GM18519 (cell line): ENCODE measurements at regions not wholly inside any gene's neighbourhood (a gene's known extent, or its start where the extent isn't known, plus 50 kb on each side); places are given as distances from the start of the nearest gene placed in this dataset.
"Not testable (repeated sequence)": the region's sequence is repeated elsewhere in the genome, so short reads cannot be mapped to it uniquely, and the experiment has no call there.

ENCODE experiments used
- ATAC-seq: cut with Tn5 transposase; IDR thresholded peaks from one replicate; pipeline ENCODE4 v1.9.1; 2021; ENCODE audit warnings: mild to moderate bottlenecking, moderate library complexity; ENCODE audit not compliant: unreplicated experiment, low FRiP score

DNA sequence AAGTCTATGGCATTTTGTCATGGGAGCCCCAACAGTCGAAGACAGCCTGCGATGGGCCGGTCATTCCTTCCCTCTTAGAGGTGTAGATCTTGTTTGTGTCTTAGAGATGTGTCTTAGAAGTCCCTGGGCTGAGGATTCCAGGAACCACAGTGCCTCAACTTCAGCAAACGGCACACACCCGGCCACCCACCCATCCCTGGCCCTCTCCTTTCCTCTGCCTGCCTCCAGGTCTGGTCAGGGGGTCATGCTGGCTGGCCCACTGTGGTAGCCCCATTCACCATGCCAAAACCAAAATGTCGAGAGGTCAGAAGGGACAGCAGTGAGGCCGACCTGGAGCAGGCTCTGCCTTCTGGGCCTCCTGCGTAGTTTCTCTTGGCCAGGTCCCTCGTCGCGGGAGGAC, 857.9 kb downstream of the TBC1D22A start:
- ATAC-seq, result no peak

DNA sequence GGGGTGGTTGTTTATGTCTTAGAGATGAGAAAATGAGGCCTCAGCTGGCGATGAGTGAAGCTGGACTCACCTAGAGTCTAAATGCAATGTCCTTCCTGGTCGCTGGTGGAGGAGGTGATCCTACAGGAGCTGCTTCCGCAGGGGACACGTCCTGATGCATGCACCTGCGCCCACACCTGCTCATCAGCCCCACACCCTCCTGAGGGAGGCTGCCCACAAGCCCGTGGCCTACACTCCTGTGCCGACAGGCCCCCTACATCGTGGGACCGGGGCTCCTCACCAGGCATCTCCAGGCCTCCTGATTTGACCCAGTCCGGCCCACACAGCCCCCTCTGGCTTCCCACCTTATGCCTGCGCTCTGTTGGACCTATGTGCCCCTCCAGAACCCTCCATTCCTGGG, 857.2 kb downstream of the TBC1D22A start:
- no peak for ATAC-seq

DNA sequence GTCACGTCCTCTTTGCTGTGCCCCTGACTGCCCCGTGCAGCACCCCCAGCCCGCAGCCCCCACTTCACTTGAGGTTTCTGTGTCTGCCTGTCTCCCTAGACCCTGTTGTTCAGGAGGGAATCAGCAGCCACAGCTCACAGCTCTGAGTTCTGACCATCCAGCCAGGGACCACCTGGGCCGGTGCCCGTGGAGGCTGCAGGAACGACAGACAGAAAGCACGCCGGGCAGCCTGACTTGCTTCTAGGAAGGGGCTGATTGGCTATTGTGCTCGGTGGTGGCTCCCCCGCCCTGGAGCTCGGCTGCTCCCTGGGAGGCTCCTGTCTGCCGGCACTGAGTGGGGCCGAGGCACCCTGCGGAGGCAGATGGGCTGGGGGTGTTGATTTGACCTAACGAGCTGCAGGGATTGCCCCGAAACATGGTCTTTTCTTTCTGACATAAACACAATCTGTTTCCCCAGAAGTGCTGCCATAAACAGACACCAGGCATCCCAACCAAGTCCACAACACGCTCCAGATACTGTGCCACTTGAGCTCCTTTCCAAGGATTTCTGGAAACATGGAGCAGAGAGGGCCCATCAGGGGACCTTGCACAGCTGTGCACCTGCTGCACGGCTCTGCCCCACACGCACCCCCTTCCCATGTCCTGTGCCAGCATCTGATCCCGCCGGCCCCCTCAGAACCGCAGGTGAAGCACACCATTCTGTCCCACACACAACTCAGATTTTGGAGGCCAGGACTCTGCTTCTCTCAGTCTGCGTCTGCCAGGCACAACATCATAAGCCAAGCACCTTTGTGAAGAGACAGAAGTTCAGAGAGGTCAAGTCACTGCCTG, 855.9 kb downstream of the TBC1D22A start:
- no peak for ATAC-seq

DNA sequence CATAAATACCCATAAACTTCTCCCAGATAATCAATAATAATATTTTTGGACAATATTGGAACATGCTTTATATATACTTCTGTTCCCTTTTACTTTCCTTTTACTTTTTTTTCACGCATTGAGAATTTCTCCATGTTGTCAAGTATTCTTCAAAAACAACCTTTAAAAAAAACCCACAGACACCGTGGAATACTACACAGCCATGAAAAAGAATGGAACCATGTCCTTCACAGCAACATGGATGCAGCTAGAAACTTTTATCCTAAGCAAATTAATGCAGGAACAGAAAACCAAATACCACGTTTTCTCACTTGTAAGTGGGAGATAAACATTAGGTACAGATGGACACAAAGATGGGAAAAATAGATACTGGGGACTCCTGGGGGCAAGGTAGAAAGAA, 854.7 kb downstream of the TBC1D22A start:
- ATAC-seq, result no peak

DNA sequence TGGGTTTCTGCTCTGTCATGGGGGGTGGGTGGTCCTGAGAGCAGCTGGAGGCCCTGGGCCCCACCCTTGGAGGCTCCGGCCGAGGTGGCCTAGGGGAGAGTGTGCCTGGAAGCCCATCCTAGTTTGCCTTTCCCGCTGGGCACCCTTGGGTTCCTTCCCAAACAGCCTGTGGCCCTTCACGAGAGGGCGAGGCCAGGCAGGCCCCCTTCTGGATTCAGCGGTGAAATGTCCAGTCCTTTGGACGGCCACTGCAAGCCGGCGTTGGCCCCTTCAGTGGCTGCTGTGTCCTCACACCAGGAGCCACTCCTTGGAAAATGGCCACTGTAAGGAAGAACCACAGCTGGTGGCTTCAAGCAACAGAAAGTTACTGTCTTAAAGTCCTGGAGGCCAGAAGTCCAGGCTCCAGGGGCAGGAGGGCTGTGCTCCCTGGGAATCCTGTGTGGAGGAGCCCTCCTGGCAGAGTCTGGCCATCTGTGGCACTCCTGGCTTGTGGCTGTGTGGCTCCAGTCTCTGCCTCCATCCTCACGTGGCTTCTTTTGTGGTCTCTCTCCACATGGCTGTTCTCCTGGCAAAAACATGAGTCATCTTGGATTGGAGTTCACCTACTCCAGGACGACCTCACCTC, 854.1 kb downstream of the TBC1D22A start:
- no peak for ATAC-seq

DNA sequence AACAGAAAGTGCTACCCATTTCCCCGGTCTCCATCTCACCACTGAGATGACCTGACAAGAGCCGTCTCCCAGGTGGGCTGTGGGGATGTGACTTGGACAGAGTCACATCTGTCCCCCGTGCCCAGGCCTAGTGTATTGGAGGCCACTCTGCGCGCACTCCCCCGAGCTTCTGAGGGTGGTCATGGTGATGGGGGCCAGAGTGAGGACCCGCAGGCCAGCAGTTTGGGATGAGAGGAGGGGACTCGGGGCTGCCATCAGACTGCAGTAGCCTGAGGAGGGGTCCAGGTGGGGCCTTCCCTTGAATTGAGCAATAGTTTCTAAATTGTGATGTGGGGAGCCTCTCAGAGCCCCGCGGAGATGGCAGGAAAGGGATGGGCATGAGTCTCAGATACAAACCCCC, 852.6 kb downstream of the TBC1D22A start:
- ATAC-seq, result no peak

DNA sequence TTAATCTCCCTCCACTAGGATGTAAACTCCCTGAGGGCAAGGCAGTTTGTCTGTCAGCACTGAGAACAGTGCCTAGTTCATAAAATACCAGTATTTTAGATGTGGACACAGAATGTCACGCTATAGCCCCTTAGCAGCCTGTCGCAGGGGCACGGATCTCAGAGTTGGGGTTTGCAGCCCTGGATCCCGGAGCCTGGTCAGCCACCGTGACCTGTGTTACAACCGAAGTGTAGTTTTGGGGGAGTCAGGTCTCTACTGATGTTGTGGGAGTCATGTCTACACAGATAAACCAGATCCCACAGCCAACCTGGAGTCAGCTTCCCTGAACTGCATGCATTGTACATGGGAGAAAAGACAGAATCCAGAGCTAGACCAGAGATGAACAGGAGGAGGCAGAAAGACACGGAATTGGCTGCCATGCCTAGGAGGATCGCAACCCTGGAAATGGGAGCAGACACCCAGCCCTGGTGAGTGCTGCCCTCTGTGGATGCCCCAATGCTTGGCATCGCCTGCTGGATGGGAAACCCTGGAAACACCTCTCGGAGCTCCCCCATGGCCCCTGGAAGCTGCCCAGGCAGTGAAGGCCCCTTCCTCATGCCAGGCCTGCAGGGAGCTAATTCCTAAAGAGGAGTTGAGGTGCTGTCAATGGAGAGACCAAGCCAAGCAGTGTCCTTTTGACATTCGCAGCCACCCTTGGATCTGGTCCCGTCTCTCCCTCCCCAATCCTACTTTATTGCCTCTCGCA, 851.3 kb downstream of the TBC1D22A start:
- no peak for ATAC-seq

DNA sequence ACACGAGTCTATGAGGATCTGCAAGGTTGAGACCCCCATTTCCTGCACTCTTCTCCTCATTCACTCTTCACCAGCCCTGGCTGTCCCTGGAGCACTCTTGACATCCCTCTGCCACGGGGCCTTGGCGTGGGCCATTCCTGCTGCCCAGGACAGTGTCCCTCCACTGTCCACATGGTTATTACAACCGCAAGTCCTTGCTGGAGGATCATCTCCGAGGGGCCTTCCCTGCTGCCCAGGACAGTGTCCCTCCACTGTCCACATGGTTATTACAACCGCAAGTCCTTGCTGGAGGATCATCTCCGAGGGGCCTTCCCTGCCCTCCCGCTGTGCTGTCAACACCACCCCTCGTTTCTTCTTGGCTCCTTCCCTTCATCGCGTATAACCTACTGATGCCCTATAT, 850.7 kb downstream of the TBC1D22A start:
- ATAC-seq, result not testable (repeated sequence)

DNA sequence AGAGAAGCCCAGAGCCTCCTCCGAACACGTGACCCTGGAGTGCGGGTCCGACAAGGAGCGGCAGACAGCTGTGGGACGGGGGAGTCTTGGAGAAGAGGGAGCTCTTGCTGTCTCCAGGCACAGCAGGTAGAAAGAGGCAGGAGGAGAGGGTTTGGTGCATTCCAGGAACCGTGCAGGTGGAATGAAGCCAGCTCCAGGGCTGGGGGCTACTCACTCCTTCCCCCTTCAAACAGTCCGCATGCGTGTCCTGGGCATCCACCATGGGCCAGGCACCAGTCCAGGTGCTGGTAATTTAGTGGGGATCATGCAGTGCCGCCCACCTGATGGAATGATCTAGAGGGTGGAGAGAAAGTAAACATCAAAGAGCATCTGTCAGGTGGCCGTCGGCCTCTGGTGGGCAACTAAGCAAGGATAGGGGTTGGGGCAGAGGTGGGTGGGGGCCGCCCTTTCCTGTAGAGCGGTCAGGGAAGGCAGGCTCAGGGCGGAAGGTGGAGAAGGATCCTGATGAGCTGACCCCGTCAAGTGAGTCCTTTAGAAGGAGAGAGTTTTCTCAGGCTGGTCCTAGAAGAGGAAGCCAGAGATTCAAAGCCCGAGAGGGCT, 850.0 kb downstream of the TBC1D22A start:
- ATAC-seq, result no peak

DNA sequence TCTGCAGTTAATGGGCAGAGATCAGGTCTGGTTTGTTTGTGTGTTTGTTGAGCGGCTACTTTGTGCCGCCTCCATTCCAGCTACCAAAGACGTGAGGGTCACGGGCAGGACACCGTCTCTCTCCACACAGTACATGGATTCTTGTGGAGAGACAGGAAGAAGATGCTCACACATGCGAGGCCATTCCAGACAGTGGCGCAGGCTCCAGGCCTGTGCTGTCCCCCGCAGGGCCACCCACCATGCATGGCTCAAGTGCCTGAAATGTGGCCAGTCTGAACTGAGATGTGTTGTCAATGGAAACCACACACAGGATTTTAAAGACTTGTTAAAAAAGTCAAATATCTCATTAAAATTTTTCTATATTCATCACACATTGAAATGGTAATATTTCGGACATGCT, 848.3 kb downstream of the TBC1D22A start:
- no peak for ATAC-seq

DNA sequence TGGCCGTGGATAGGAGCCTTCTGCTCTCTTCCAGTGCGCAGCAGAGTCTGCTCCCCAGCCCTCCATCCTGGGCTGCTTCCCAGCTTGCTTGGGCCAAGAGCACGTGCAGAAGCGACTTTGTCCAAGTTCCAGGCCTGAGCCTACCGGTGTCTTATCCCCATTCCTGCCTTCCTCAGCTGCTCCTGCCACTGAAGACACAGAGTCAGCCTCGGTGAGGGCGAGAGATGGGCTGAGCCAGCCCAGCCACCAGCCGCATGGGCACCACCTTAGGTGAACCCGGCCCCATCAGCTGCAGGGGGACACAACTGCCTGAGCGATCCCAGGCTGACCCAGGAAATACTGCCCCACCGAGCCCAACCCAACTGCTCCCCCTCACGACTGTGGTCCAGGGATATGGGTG, 847.8 kb downstream of the TBC1D22A start:
- no peak for ATAC-seq

DNA sequence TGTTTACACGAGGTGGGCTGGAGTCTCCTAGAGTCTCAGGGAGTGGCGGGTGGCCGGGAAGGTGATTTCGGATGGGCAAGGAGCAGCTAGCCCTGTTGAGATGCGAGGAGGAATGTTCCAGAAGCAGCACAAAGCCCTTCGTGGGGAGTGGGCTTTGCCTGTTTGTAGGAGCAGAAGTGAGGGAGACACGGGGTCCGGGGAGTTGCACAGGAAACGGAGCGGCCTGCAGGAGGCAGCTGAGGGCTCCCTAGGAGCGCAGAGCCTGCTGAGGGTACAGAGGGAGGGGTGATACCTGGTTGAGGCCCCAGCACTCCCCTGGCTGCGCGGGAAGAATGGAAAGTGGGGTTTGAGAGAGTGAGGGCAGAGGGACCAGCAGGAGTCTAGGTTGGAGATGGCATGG, 847.2 kb downstream of the TBC1D22A start:
- ATAC-seq, result no peak

DNA sequence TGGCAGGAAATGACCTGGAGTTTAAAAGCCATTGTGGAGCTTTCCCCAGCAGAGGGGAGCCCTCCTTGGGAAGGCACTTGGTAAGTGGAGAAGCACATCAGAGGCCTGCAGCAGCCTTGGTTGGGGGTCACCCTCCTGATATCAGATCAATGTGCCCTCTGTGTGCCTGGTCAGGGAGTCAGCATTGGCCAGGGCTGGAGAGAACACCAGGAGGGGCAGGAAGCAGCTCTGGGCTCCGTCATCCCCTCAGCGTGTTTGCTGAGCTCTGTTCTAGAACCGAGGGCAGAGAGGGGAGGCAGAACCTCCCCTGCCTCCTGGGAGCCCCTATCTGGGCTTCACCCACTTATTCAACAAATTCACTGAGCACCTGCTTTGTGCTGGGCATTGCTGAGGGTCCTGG, 846.0 kb downstream of the TBC1D22A start:
- no peak for ATAC-seq

DNA sequence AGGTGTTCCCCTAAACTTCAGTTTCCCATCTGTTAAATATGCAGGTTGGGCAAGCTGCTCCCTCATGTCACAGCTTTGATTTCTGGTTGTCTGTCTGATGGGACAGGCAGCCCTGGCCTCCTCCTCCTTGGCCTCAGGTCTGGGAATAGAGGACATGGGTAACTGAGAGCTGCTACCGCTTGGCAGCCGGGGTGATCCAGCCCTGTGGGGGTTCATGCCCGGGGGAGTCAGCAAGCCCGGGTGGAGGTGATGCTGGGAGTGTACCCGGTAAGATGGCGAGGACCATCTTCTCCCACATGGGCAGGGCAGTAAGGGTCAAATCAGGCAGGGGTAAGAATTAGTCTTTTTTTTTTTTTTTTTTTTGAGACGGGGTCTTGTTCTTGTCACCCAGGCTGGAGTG, 845.0 kb downstream of the TBC1D22A start:
- ATAC-seq, result no peak

DNA sequence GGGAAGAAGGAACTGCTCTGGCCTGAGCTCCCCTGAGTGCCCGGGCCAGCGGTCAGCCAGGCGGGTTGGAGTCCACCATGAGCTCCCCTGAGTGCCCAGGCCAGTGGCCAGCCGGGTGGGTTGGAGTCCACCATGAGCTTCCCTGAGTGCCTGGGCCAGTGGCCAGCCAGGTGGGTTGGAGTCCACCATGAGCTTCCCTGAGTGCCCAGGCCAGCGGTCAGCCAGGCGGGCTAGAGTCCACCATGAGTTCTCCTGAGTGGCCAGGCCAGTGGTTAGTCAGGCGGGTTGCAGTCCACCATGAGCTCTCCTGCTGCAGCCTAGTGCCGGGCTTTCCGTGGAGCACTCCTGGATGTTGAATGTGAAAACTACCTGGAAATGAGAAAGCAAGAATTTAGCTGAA, 844.0 kb downstream of the TBC1D22A start:
- no peak for ATAC-seq

DNA sequence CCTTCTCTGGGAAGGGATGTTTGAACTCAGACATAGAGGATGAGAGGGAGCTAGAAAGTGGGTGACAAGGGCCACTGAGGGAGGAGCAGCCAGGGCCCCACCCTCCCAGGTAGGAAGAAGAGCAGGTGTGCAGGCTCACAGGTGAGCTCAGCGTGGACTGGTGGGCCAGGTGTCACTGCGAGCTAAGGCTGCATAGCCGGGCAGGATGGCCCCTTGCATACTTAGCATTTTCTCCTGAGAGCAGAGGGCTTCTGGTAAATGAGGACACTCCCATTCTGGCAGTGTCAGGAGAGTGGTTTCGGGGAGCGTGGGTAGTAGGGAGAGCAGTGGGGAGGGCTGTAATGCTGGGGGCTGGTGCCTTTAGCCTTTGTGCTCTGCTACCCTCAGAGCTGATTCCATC, 843.4 kb downstream of the TBC1D22A start:
- ATAC-seq, result no peak

DNA sequence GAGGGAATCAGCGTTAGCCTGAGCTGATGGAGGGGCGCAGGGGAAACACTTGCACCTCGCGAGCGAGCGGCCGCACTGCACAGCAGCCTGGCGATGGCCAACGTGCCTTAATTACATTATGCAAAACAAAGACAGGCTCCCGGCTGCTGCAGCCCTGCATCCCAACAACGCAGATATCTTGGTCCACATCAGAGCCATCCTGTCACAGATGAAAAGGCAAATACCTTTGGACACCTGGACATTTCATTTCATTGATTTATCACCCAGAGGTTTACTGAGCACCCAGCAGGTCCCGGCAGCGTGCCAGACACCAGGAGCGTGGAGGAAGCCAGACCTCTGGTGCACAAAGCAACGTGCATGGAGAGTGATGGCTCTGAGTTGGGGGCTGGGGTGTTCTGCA, 843.0 kb downstream of the TBC1D22A start:
- ATAC-seq, result no peak

DNA sequence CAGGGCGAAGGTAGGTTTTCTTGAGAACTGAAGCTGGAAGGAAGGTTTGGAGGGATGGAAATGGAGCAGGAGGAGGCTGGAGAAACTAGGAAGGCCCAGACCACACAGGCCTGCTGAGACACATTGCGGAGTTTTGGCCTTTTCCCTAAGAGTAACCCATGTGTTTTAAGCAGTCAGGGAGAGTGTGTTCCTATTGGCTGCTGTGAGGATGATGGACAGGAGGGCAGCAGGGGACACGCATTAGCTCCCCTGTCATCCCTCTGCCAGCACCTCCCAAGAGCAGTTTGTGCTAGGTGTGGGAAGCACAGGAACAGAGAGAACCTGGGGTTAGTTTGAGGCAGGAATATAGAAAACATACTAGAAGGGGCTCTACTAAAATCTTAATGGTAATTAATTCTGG, 842.1 kb downstream of the TBC1D22A start:
- ATAC-seq, result no peak

DNA sequence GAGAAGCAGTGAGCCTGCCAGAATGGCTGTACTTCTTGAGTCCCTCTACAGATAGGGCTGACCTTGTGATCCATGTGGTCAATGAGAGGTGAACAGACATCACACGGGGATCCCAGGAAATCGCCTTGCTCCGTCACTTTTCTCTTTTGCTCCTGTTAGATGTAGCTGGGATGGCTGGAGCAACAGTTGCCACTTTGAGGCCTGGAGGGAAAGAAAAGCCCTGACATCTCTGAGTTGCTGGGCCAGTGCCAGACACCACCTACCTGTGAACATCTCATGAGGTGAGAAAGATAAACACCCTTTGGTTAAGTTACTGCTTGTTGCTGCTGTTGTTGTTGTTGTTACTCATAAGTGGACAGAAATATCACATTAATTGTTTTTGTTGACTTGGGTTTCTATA, 840.3 kb downstream of the TBC1D22A start:
- no peak for ATAC-seq

DNA sequence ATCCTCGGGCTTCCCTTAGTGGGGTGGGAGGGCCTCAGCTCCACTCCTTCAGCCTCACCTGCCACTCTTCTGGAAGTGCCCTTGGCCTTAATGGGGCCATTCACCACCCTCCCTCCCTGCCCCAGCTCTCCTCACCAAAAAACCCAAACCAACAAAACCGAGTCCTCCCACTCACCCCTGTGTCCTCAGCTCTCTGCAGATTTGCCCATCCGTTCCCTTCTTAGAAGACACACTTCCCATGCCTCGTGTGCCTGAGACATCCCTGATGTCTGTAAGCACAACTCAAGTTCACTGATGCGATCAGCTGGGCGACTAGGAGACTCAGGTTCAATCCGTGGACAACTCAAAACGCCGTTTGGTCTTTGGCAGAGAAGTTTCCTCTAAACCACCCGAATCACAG, 839.2 kb downstream of the TBC1D22A start:
- no peak for ATAC-seq
